ENCODE measurements at regions not wholly inside any gene's neighbourhood (a gene's known extent, or its start where the extent isn't known, plus 50 kb on each side); places are given as distances from the start of the nearest gene placed in this dataset.

GRCh38 chr12:127262615-127263014 lies 1004.4 kb upstream of the TMEM132C start:
- H3K27me3 ChIP-seq, result no peaks in the 10 kb centered on the region
- no peaks in the 10 kb centered on the region for H3K4me1 ChIP-seq (replicated peaks in 1 of 2)
- H3K27ac ChIP-seq, result no peak overlapping the region
- no peaks in the 10 kb centered on the region for H3K36me3 ChIP-seq (replicated peaks in 1 of 2)
- TF ChIP-seq POLR2A (IDR thresholded peaks at IDR 0.05) (no peak), CTCF (IDR thresholded peaks at IDR 0.05) (no peak)
- intact Hi-C loops (cut with DNase I), result no loop called here
- H3K9me3 ChIP-seq (replicated peaks in 1 of 3), result no peaks in the 10 kb centered on the region
- no peak overlapping the region for H3K4me3 ChIP-seq
- no peak for DNase-seq
- WGBS, 4 donors, result 58 to 90% (median 79%) methylated on average over 1 of the region's 1 CpG

GRCh38 chr12:127263621-127264020 lies 1003.3 kb upstream of the TMEM132C start:
- H3K4me1 ChIP-seq (replicated peaks in 1 of 2), result no peaks in the 10 kb centered on the region

GRCh38 chr12:127267128-127267527 lies 999.8 kb upstream of the TMEM132C start:
- no peak for TF ChIP-seq POLR2A (IDR thresholded peaks at IDR 0.05)
- TF ChIP-seq CTCF (IDR thresholded peaks at IDR 0.05), result no peak
- intact Hi-C loops (cut with DNase I), result no loop called here
- no peaks in the 10 kb centered on the region for H3K27me3 ChIP-seq
- H3K4me1 ChIP-seq (replicated peaks in 1 of 2), result no peaks in the 10 kb centered on the region
- WGBS, 4 donors, result 82 to 91% (median 86%) methylated on average over 4 of the region's 4 CpGs
- no peak overlapping the region for H3K4me3 ChIP-seq
- H3K27ac ChIP-seq, result no peak overlapping the region
- no peaks in the 10 kb centered on the region for H3K36me3 ChIP-seq (replicated peaks in 1 of 2)
- H3K9me3 ChIP-seq (replicated peaks in 1 of 3), result no peaks in the 10 kb centered on the region
- no peak for DNase-seq

More at GRCh38 chr12:127263621-127264020, 1003.3 kb upstream of the TMEM132C start:
- H3K27me3 ChIP-seq, result no peaks in the 10 kb centered on the region
- WGBS, 4 donors, result 88 to 93% (median 91%) methylated on average over 9 of the region's 9 CpGs
- TF ChIP-seq POLR2A (IDR thresholded peaks at IDR 0.05) (no peak), CTCF (IDR thresholded peaks at IDR 0.05) (no peak)
- no peak overlapping the region for H3K27ac ChIP-seq
- H3K36me3 ChIP-seq (replicated peaks in 1 of 2), result no peaks in the 10 kb centered on the region
- no peak for DNase-seq
- H3K4me3 ChIP-seq, result no peak overlapping the region
- intact Hi-C loops (cut with DNase I), result no loop called here
- no peaks in the 10 kb centered on the region for H3K9me3 ChIP-seq (replicated peaks in 1 of 3)

GRCh38 chr12:127268213-127268612 lies 998.8 kb upstream of the TMEM132C start:
- DNase-seq, result no peak
- H3K36me3 ChIP-seq (replicated peaks in 1 of 2), result no peaks in the 10 kb centered on the region
- H3K4me3 ChIP-seq, result no peak overlapping the region
- WGBS, 4 donors, result 72 to 81% (median 76%) methylated on average over 8 of the region's 8 CpGs
- H3K4me1 ChIP-seq (replicated peaks in 1 of 2), result no peaks in the 10 kb centered on the region
- no peaks in the 10 kb centered on the region for H3K27me3 ChIP-seq
- H3K9me3 ChIP-seq (replicated peaks in 1 of 3), result no peaks in the 10 kb centered on the region
- H3K27ac ChIP-seq, result no peak overlapping the region
- intact Hi-C loops (cut with DNase I), result no loop called here
- TF ChIP-seq POLR2A (IDR thresholded peaks at IDR 0.05) (no peak), CTCF (IDR thresholded peaks at IDR 0.05) (no peak)

All from adrenal gland (tissue), 9 donors.